ENCODE measurements at regions not wholly inside any gene's neighbourhood (a gene's known extent, or its start where the extent isn't known, plus 50 kb on each side); places are given as distances from the start of the nearest gene placed in this dataset.

- no peaks in the 10 kb centered on the region for H3K4me1 ChIP-seq (ENCODE audit: insufficient read depth, low read length)
- H3K27me3 ChIP-seq (ENCODE audit: control insufficient read depth in 1 of 2, insufficient read depth in 2 of 2, low read length in 2 of 2), result no peaks in the 10 kb centered on the region
- H3K4me3 ChIP-seq (ENCODE audit: low read depth in 1 of 2, low read length in 2 of 2), result no peak overlapping the region
- no peak overlapping the region for H3K9ac ChIP-seq (ENCODE audit: low read length)
- no peaks in the 10 kb centered on the region for H3K9me3 ChIP-seq (ENCODE audit: low read length)
- H3K27ac ChIP-seq (ENCODE audit: low read depth, low read length), result no peak overlapping the region
- H3K36me3 ChIP-seq (ENCODE audit: insufficient read depth, low read length), result no peaks in the 10 kb centered on the region
Observed at GRCh38 chr18:42563995-42564394, 551.5 kb downstream of the RIT2 start.

GRCh38 chr18:42564761-42565160 is 550.7 kb downstream of the RIT2 start:
- no peak overlapping the region for H3K9ac ChIP-seq (ENCODE audit: low read length)
- no peak overlapping the region for H3K27ac ChIP-seq (ENCODE audit: low read depth, low read length)
- H3K27me3 ChIP-seq (ENCODE audit: control insufficient read depth in 1 of 2, insufficient read depth in 2 of 2, low read length in 2 of 2), result no peaks in the 10 kb centered on the region
- no peak overlapping the region for H3K4me3 ChIP-seq (ENCODE audit: low read depth in 1 of 2, low read length in 2 of 2)
- no peaks in the 10 kb centered on the region for H3K36me3 ChIP-seq (ENCODE audit: insufficient read depth, low read length)
- H3K9me3 ChIP-seq (ENCODE audit: low read length), result no peaks in the 10 kb centered on the region
- H3K4me1 ChIP-seq (ENCODE audit: insufficient read depth, low read length), result no peaks in the 10 kb centered on the region

- H3K36me3 ChIP-seq (ENCODE audit: insufficient read depth, low read length), result no peaks in the 10 kb centered on the region
Observed at GRCh38 chr18:42568773-42569172, 546.7 kb downstream of the RIT2 start.

GRCh38 chr18:42574871-42575270 is 540.6 kb downstream of the RIT2 start:
- H3K9ac ChIP-seq (ENCODE audit: low read length), result no peak overlapping the region
- H3K4me1 ChIP-seq (ENCODE audit: insufficient read depth, low read length), result no peaks in the 10 kb centered on the region
- H3K9me3 ChIP-seq (ENCODE audit: low read length), result no peaks in the 10 kb centered on the region
- no peaks in the 10 kb centered on the region for H3K36me3 ChIP-seq (ENCODE audit: insufficient read depth, low read length)
- no peak overlapping the region for H3K4me3 ChIP-seq (ENCODE audit: low read depth in 1 of 2, low read length in 2 of 2)
- H3K27me3 ChIP-seq (ENCODE audit: control insufficient read depth in 1 of 2, insufficient read depth in 2 of 2, low read length in 2 of 2), result no peaks in the 10 kb centered on the region
- no peak overlapping the region for H3K27ac ChIP-seq (ENCODE audit: low read depth, low read length)

More at GRCh38 chr18:42568773-42569172, 546.7 kb downstream of the RIT2 start:
- Histone ChIP-seq H3K4me1 (ENCODE audit: insufficient read depth, low read length) (no peaks in the 10 kb centered on the region), H3K9ac (ENCODE audit: low read length) (no peak overlapping the region), H3K9me3 (ENCODE audit: low read length) (no peaks in the 10 kb centered on the region), H3K4me3 (ENCODE audit: low read depth in 1 of 2, low read length in 2 of 2) (no peak overlapping the region), H3K27ac (ENCODE audit: low read depth, low read length) (no peak overlapping the region), H3K27me3 (ENCODE audit: control insufficient read depth in 1 of 2, insufficient read depth in 2 of 2, low read length in 2 of 2) (no peaks in the 10 kb centered on the region)

GRCh38 chr18:42576124-42576523 is 539.4 kb downstream of the RIT2 start:
- Histone ChIP-seq H3K27ac (ENCODE audit: low read depth, low read length) (no peak overlapping the region), H3K36me3 (ENCODE audit: insufficient read depth, low read length) (no peaks in the 10 kb centered on the region), H3K9me3 (ENCODE audit: low read length) (no peaks in the 10 kb centered on the region), H3K4me3 (ENCODE audit: low read depth in 1 of 2, low read length in 2 of 2) (no peak overlapping the region), H3K4me1 (ENCODE audit: insufficient read depth, low read length) (no peaks in the 10 kb centered on the region), H3K9ac (ENCODE audit: low read length) (no peak overlapping the region), H3K27me3 (ENCODE audit: control insufficient read depth in 1 of 2, insufficient read depth in 2 of 2, low read length in 2 of 2) (no peaks in the 10 kb centered on the region)

- no peaks in the 10 kb centered on the region for H3K36me3 ChIP-seq (ENCODE audit: insufficient read depth, low read length)
- H3K9ac ChIP-seq (ENCODE audit: low read length), result no peak overlapping the region
- H3K27me3 ChIP-seq (ENCODE audit: control insufficient read depth in 1 of 2, insufficient read depth in 2 of 2, low read length in 2 of 2), result no peaks in the 10 kb centered on the region
- no peak overlapping the region for H3K4me3 ChIP-seq (ENCODE audit: low read depth in 1 of 2, low read length in 2 of 2)
- H3K4me1 ChIP-seq (ENCODE audit: insufficient read depth, low read length), result no peaks in the 10 kb centered on the region
- no peak overlapping the region for H3K27ac ChIP-seq (ENCODE audit: low read depth, low read length)
- no peaks in the 10 kb centered on the region for H3K9me3 ChIP-seq (ENCODE audit: low read length)
Observed at GRCh38 chr18:42578792-42579191, 536.7 kb downstream of the RIT2 start.

GRCh38 chr18:42582266-42582665 is 533.2 kb downstream of the RIT2 start:
- Histone ChIP-seq H3K4me3 (ENCODE audit: low read depth in 1 of 2, low read length in 2 of 2) (no peak overlapping the region), H3K36me3 (ENCODE audit: insufficient read depth, low read length) (no peaks in the 10 kb centered on the region), H3K9ac (ENCODE audit: low read length) (no peak overlapping the region), H3K27me3 (ENCODE audit: control insufficient read depth in 1 of 2, insufficient read depth in 2 of 2, low read length in 2 of 2) (no peaks in the 10 kb centered on the region), H3K9me3 (ENCODE audit: low read length) (no peaks in the 10 kb centered on the region), H3K4me1 (ENCODE audit: insufficient read depth, low read length) (no peaks in the 10 kb centered on the region), H3K27ac (ENCODE audit: low read depth, low read length) (no peak overlapping the region)

- H3K27ac ChIP-seq (ENCODE audit: low read depth, low read length), result no peak overlapping the region
- H3K4me3 ChIP-seq (ENCODE audit: low read depth in 1 of 2, low read length in 2 of 2), result no peak overlapping the region
- H3K9me3 ChIP-seq (ENCODE audit: low read length), result no peaks in the 10 kb centered on the region
- no peaks in the 10 kb centered on the region for H3K4me1 ChIP-seq (ENCODE audit: insufficient read depth, low read length)
- no peaks in the 10 kb centered on the region for H3K36me3 ChIP-seq (ENCODE audit: insufficient read depth, low read length)
- no peak overlapping the region for H3K9ac ChIP-seq (ENCODE audit: low read length)
- H3K27me3 ChIP-seq (ENCODE audit: control insufficient read depth in 1 of 2, insufficient read depth in 2 of 2, low read length in 2 of 2), result no peaks in the 10 kb centered on the region
Observed at GRCh38 chr18:42583283-42583731, 532.2 kb downstream of the RIT2 start.

- no peaks in the 10 kb centered on the region for H3K27me3 ChIP-seq (ENCODE audit: control insufficient read depth in 1 of 2, insufficient read depth in 2 of 2, low read length in 2 of 2)
- H3K4me1 ChIP-seq (ENCODE audit: insufficient read depth, low read length), result no peaks in the 10 kb centered on the region
- no peak overlapping the region for H3K4me3 ChIP-seq (ENCODE audit: low read depth in 1 of 2, low read length in 2 of 2)
- H3K9me3 ChIP-seq (ENCODE audit: low read length), result no peaks in the 10 kb centered on the region
- no peaks in the 10 kb centered on the region for H3K36me3 ChIP-seq (ENCODE audit: insufficient read depth, low read length)
- no peak overlapping the region for H3K9ac ChIP-seq (ENCODE audit: low read length)
- no peak overlapping the region for H3K27ac ChIP-seq (ENCODE audit: low read depth, low read length)
Observed at GRCh38 chr18:42586601-42587000, 528.9 kb downstream of the RIT2 start.

- Histone ChIP-seq H3K4me1 (ENCODE audit: insufficient read depth, low read length) (no peaks in the 10 kb centered on the region), H3K27me3 (ENCODE audit: control insufficient read depth in 1 of 2, insufficient read depth in 2 of 2, low read length in 2 of 2) (no peaks in the 10 kb centered on the region), H3K27ac (ENCODE audit: low read depth, low read length) (no peak overlapping the region), H3K9ac (ENCODE audit: low read length) (no peak overlapping the region), H3K36me3 (ENCODE audit: insufficient read depth, low read length) (no peaks in the 10 kb centered on the region), H3K4me3 (ENCODE audit: low read depth in 1 of 2, low read length in 2 of 2) (no peak overlapping the region), H3K9me3 (ENCODE audit: low read length) (no peaks in the 10 kb centered on the region)
Observed at GRCh38 chr18:42588786-42589185, 526.7 kb downstream of the RIT2 start.

- Histone ChIP-seq H3K9me3 (ENCODE audit: low read length) (no peaks in the 10 kb centered on the region), H3K27ac (ENCODE audit: low read depth, low read length) (no peak overlapping the region), H3K4me1 (ENCODE audit: insufficient read depth, low read length) (no peaks in the 10 kb centered on the region), H3K4me3 (ENCODE audit: low read depth in 1 of 2, low read length in 2 of 2) (no peak overlapping the region), H3K27me3 (ENCODE audit: control insufficient read depth in 1 of 2, insufficient read depth in 2 of 2, low read length in 2 of 2) (no peaks in the 10 kb centered on the region), H3K36me3 (ENCODE audit: insufficient read depth, low read length) (no peaks in the 10 kb centered on the region), H3K9ac (ENCODE audit: low read length) (no peak overlapping the region)
Observed at GRCh38 chr18:42604820-42605219, 510.7 kb downstream of the RIT2 start.

GRCh38 chr18:42606886-42607495 is 508.5 kb downstream of the RIT2 start:
- Histone ChIP-seq H3K9ac (ENCODE audit: low read length) (no peak overlapping the region), H3K27me3 (ENCODE audit: control insufficient read depth in 1 of 2, insufficient read depth in 2 of 2, low read length in 2 of 2) (no peaks in the 10 kb centered on the region), H3K4me1 (ENCODE audit: insufficient read depth, low read length) (no peaks in the 10 kb centered on the region)

More at GRCh38 chr18:42606886-42607495, 508.5 kb downstream of the RIT2 start:
- H3K9me3 ChIP-seq (ENCODE audit: low read length), result no peaks in the 10 kb centered on the region
- no peaks in the 10 kb centered on the region for H3K36me3 ChIP-seq (ENCODE audit: insufficient read depth, low read length)
- H3K27ac ChIP-seq (ENCODE audit: low read depth, low read length), result no peak overlapping the region
- no peak overlapping the region for H3K4me3 ChIP-seq (ENCODE audit: low read depth in 1 of 2, low read length in 2 of 2)

Measured in muscle layer of colon (tissue), 2 donors.